ENCODE measurements at regions not wholly inside any gene's neighbourhood (a gene's known extent, or its start where the extent isn't known, plus 50 kb on each side); places are given as distances from the start of the nearest gene placed in this dataset.
"Not testable (repeated sequence)": the region's sequence is repeated elsewhere in the genome, so short reads cannot be mapped to it uniquely, and the experiment has no call there.

DNA sequence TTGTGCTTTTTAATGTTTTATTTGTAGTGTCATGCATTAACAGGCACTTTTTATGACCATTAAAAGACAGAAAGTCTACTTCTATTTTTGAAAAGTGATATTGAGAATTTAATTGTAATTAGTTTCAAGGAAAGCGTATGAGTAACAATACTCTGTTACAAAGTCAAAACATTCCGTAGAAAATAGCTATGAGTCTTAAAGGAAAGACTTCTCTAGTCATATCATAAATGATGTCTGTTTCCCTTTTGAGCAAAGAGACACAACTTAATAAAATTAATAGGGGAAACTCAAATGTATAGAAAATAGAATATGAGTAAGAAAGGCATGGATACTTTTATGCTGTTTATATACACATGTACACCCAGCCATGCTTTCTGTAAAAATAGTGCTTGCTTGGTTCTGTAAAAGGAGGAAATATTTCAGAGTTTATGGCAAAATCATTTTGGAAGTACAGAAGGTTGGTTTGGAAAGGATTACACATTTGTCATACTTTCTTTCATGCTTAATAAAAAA is 107.8 kb upstream of the AHI1 start:
- no peak for DNase-seq (ENCODE audit: low read depth)

DNA sequence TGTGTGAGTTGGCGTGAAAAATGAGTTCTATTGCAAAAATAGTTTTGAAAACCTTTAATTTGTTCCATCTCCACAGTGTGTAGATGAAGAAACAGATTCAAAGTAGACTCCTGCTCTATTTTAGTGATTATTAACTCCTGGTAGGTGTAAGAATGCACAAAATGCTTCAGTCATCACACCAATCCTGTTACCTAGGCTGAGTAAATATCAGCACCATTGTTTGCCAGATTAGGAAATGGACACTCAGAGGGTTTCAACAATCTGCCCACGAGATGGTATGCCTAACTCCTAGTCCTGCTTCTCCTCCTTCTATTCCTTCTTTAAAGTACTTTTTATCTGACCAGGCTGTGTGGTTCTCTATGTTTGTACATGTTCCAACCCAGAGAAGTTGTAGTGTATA is 108.9 kb upstream of the AHI1 start:
- no peak for DNase-seq (ENCODE audit: low read depth)

DNA sequence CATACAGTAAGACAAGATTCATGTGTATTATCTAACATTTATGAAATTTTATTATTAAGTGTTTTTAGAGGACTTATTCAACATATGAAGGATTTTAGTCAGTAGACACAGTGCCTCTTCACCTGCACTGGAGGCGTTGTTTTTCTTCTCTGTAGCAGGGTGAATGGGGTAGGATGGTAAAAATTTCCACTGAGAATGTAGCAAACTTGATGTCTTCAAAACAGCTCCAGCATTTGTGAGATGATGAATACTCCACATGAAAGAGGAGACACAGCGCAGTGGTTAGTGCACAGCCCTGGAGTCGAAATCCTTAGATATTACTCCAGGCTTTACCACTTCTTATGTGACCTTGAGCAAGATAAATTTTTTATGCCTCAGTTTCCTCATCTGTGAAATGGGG is 110.5 kb upstream of the AHI1 start:
- no peak for DNase-seq (ENCODE audit: low read depth)

DNA sequence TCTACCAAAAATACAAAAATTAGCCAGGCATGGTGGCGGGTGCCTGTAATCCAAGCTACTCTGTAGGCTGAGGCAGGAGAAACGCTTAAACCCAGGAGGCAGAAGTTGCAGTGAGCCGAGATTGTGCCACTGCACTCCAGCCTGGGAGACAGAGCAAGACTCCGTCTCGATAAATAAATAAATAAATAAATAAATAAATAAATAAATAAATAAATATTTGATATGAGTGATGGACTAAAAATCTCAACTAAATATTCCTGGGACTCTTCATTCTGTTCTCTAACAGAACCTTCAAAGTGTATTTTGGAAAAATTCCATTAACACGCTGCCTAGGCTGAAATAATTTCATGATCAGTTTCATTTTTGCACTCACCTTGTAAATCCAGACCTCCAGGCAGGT is 112.7 kb upstream of the AHI1 start:
- not testable (repeated sequence) for DNase-seq (ENCODE audit: low read depth)

DNA sequence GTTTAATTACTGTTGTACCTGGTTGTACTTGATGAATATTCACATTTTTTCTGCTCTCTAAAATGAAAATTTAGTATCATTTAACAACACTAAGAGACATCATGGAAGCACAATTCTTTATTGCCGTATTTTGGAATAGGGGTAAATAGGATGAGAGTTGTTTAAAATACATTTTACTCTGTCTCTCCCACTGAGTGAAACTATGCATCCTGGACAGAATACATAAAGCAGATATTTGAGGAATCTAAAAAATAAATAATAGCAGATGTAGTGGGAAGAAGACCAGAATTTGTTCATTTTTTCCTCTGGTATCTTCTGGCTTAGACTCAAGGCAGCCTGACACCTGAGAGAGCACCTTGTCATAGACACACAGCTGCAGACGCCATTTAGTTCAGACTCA is 119.1 kb upstream of the AHI1 start:
- DNase-seq (ENCODE audit: low read depth) = no peak

DNA sequence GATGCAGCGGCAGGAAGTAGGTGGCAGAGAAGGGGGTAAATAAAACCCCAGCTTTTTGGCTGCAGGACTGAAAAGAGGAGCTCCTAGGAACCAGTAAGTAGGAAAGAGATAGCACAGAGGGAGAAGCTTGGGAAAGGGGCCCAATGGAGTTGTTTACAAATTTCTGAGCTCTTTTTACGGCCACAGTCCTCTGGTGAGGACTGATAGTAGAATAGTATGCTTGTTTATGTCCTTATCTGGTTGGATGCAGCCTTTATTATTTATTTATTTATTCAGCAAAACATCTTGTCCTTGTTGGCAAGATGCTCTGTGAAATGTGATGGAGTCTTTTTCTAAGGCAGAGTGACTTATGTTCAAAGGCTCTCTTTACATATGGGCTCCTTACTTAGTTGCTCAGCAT is 119.7 kb upstream of the AHI1 start:
- no peak for DNase-seq (ENCODE audit: low read depth)

DNA sequence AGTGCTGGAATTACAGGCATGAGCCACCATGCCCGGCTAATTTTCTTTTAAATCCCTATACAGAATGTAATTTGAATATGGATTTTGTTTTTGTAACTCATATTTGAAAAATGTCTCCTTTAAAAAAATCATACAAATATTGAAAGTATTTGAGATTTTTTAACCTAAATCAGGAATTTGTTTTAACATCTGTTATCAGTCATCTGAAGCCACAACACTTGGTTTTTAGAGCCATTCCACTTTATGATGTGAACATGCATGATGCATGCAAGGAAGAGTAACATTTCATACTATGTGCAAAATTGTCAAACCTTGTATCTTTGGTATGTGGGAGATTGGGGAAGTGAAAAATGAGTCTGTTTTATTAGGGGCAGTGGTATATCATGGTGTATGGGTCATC is 124.5 kb upstream of the AHI1 start:
- DNase-seq (ENCODE audit: low read depth) = no peak

DNA sequence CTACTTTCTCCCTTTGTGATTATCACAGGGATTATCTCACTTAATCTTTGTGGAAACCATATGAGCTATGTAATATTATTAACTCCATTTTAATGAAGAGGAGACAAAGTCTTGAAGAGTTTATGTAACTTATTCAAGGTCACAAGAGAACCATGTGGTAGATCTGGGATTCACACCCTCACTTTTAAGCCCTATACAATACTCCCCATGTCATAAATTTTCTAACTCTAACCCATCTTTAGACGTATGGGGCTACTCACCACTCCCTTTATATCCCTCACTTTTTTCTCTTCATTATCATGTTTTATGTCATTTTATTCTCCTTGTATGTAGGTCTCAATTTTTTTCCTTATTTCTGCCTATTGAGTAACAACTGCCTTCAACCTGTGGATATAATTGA is 126.4 kb upstream of the AHI1 start:
- DNase-seq (ENCODE audit: low read depth) = no peak

DNA sequence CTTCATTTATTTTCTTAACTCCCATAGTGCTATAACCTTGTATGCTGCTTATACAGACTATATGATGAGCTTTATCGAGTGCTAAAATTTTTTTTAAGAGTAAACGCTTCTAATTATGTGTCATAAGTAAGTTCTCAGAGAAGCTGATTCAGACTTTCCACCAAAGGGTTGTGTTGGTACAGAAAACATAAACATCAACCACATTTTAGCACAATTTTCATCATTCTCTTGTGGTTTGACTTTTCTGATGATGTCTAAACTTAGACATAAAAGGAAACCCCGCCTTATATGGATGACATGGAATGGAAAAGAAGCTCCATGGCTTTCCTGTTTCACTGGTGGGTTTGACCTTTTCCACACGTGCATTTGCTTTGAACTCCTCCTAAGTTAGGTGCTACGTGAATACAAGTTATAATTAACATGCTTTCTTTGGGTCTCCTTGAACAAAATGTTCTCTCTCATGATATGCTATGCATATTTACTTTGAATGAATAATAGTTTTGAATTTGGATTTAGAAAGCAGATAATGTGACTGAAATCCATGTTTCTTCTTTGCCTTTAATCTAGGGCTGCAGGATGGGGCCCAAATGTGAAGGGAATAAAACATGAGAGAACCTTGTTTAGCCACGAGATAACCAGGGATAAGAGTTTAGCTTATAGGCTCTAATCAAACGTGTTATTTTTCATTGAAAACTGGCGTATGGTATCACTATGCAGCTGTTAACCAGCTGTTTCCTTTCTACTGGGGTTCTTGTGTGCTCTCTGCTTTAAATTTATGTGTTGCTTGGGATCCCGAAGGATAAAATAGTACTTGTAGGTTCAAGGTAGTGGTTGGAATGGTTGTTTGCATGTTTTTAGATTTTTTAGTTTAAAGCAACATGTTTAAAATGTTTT is 127.1 kb upstream of the AHI1 start:
- DNase-seq (ENCODE audit: low read depth) = no peak

DNA sequence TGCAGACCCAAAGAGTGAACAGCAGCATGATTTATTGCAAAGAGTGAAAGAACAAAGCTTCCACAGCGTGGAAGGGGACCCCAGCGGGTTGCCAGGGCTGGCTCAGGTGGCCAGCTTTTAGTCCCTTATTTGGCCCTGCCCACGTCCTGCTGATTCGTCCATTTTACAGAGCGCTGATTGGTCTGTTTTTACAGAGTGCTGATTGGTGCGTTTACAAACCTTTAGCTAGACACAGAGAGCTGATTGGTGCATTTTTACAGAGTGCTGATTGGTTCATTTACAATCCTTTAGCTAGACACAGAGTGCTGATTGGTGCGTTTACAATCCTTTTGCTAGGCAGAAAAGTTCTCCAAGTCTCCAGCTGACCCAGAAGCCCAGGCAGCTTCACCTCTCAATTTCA is 128.5 kb upstream of the AHI1 start:
- not testable (repeated sequence) for DNase-seq (ENCODE audit: low read depth)

DNA sequence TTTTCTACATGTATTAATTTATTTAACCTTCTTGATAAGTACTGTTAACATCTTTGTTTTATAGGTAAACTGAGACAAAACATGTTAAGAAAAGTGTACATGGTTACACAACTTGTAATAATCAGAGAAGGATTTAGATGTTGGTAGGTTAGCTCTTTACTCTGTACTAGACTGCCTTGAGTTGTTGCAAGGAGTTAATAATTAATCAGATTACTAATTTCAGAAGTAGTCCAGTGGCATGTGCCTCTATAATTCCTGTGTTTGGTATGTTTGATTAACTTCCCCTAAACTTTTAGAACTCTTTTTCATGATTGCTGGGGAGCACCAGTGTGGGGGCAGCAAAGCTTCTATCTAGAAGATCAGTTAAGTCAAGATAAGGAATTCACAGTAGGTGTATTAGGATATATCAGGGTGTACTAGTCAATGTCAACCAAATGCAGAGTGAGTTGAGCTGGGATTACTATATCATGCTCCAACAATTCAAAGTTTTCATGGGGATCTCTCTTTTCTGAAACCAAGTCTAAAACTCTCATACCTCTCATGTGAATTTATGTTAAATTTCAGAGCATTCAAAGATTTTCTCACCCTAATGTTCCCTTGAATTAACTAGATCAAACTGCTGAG is 129.7 kb upstream of the AHI1 start:
- no peak for DNase-seq (ENCODE audit: low read depth)

DNA sequence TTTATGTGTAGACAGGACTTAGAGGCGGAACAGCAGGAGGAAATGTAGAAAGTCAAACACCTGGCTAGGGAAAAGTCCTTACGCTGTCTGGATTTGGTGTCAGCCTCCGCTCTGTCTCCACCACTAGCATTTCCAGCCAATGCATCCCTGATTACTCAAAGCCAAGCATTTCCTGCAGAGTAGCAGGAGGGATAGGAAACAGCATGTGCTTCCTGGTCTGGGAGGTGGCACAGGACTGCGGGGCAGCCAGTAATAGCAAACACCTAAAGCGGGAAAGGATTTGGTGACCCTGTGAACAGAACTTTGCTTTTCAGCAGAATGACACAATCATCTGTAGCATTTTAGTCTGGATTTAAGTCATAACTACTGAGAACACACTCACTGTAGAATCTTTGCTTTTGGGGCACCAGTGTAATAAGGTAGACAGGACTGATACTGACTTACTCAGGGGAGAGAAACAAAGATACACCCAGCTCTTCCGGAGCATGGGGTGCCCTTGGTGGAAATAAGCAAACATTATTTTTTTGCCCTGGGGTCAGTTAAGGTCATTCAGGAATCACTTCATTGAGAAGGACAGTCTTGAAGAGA is 133.3 kb upstream of the AHI1 start:
- no peak for DNase-seq (ENCODE audit: low read depth)

DNA sequence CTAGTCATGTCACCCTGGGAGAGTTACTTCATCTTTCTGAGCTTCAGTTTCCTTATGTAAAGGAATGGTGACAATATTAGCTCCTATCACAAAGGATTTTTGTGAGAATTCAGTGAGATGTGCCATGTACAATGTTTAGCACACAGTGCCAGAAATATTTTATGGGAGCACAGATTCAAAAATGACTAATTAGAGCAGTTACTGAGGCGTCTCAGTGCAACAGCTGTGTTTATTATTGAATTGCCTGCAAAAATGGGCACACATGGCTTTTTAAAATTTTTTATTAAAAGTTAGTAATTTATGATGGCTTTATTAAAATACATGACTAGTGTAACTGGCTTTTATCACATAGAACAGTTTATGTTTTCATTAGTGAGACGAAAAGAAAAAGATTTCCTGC is 134.3 kb upstream of the AHI1 start:
- no peak for DNase-seq (ENCODE audit: low read depth)

DNA sequence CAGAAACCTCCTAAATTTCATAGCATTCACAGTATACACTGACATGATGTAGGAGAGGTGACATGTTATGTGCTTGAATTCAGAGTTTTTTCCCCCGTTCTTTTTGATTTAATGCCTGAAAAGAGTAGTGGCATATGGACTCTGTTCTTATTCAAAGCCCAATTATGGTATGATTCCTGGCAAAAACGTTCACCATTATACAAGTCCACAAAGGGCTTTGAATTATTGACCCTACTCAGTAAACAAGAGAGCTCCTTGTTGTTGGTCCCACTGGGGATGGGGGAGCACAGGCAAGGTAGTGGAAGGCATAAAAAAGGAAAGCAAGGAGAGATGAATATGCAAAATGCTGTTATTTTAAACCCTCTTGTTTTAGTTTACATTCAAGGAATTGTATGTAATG is 136.0 kb upstream of the AHI1 start:
- DNase-seq (ENCODE audit: low read depth) = no peak

DNA sequence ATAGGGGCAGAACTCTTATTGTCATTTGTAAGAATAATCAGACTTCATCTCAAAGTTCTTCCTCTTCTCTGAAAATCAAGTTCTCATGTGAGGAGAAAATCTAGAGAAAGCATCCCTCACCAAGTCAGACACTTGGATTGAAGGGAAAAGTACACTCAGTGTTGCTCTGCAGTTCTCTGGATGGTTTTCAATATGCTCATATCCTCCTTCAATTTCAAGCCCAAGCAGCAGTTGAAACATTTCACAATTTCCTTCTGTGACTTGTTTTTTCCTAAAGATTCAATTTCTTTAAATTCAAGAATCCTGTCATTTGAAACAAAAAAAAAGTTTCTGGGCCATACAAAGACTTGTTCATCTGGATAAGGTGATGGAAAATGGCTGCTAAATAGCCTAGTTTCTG is 140.2 kb upstream of the AHI1 start:
- DNase-seq (ENCODE audit: low read depth) = no peak

DNA sequence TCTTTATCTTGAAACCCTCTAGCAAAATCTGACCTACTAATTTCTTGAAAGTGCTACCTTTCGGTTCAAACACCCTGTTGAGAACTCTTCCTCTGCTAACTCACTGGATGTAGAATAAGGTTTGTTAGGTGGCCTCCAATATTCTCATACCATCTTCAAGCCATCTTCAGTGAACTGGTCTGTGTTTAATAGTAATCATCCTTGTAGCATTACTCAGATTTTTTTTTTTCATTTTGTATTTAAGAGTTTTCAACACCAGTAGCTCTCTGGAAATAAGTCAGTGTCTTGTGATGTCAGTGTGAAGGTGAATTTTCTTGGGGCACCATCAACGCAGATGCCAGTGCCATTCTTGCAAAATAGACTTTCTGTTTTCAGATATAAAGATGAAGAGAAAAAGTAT is 140.6 kb upstream of the AHI1 start:
- no peak for DNase-seq (ENCODE audit: low read depth)

DNA sequence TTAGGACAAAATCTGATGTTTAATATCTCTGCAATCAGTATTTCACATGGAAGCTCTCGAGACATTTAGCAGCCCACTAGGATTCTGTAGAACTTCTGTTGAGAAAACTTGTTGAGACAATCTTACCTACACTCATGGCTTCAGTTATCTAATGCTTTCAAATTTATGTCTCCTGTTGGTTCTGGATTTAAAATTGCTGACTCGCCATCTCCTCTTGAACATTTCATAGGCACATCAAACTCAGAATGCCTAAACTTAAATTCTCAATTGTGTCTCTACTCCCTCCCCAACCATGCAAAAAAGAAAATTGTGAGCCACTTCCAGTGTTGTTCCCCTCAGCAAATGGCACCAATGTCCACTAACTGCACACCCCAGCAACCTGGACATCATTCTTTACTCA is 142.5 kb upstream of the AHI1 start:
- DNase-seq (ENCODE audit: low read depth) = no peak

DNA sequence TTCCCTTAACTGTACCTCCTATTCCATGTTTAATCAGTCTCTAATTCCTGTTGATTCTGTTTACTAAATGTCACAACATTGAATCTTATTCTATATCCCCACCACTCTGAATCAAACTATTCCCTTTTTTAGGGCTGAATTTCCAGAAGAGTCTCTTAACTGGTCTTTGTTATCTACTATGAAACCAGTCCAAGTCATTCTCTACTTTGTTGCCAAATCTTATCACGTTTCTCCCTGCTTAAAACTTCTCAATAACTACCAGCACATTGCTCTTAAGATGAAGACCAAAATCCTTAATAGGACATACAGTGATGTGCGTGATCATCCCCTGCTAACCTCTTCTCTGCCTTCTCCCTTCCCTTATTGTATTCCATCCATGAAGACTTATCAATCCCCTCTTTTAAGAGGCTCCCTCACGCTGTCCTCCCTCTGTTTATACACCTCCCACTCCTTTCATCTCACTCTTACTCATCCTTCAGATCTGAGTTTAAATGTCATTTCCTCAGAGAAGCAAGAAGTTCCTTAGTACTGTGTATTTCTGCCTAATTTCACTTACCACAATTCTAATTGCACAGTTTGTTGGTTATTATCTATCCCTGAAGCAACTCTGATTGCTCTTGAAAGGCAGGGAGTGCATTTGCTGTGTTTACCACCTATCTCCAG is 143.0 kb upstream of the AHI1 start:
- DNase-seq (ENCODE audit: low read depth) = no peak

DNA sequence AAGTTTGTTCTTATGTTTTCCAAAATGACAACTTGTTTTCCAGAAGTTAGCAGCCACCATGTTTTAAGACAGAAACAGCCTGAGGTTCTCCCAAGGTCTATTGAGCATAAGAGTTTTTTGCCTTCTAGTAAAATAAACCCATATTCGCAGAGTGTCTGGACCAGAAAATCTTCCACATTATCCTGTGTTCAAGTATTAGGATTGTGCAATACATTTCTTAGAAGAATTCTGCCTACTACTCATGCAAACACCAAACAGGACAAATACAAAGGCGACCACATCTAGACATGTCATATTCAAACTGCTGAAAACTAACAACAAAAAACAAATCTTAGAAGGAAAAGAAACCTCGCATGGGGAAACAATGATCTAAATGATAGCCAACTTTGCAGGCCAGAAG is 145.4 kb upstream of the AHI1 start:
- no peak for DNase-seq (ENCODE audit: low read depth)

DNA sequence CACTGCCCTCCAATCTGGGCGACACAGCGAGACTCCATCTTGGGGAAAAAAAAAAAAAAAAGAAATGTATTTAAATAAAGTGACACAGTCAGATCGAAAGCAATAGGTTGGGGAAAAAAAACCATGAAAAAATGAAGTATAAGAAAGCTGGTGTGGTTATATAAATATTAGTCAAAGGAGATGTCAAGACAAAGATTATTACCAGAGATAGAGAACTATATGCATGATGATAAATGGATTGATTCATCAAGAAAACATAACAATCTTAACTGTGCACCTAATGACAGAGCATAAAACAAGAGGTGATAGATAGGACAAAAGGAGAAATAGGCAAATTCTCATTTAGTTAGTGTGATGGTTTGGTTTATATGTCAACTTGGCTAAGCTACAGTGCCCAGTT is 146.9 kb upstream of the AHI1 start:
- no peak for DNase-seq (ENCODE audit: low read depth)

DNA sequence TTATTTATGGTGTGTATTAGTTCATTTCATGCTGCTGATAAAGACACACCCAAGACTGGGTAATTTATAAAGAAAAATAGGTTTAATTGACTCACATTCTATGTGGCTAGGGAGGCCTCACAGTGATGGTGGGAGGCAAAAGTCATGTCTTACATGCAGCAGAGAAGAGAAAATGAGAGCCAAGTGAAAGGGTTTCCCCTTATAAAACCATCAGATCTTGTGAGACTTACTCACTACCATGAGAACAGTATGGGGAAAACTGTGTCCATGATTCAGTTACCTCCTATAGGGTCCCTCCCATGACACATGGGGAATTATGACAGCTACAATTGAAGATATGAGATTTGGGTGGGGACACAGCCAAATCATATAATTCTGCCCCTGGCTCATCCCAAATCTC is 150.0 kb upstream of the AHI1 start:
- DNase-seq (ENCODE audit: low read depth) = no peak

DNA sequence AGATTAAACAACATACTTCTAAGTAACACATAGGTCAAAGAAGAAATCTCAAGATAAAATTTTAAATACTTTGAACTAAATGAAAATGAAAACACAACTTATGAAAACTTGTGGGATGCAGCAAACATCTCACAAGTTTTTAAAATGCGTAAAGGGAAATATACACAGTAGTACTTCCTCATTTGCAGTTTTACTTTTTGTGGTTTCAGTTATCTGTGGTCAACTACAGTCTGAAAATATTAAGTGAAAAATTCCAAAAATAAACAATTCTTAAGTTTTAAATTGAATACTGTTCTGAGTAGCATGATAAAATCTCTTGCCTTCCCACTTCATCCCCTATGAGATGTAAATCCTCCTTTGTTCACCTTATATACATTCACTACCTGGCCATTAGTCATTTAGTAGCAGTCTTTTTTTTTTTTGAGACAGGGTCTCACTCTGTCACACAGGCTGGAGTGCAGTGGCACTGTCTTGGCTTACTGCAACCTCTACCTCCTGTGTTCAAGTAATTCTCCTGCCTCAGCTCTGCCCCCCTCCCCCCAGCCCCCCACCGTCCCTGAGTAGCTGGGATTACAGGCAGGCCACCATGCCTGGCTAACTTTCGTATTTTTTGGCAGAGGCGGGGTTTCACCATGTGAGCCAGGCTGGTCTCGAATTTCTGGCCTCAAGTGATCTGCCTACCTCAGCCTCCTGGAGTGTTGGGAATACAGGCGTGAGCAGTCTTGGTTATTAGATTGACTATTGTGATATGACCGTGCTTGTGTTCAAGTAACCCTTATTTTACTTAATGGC is 154.6 kb upstream of the AHI1 start:
- no peak for DNase-seq (ENCODE audit: low read depth)
